HG02610 (cell line): ENCODE measurements at regions not wholly inside any gene's neighbourhood (a gene's known extent, or its start where the extent isn't known, plus 50 kb on each side); places are given as distances from the start of the nearest gene placed in this dataset.

ENCODE experiments used
- ATAC-seq: cut with Tn5 transposase; IDR thresholded peaks from one replicate; pipeline ENCODE4 v1.9.1; 2021; ENCODE audit warnings: mild to moderate bottlenecking, moderate library complexity; ENCODE audit not compliant: unreplicated experiment

DNA sequence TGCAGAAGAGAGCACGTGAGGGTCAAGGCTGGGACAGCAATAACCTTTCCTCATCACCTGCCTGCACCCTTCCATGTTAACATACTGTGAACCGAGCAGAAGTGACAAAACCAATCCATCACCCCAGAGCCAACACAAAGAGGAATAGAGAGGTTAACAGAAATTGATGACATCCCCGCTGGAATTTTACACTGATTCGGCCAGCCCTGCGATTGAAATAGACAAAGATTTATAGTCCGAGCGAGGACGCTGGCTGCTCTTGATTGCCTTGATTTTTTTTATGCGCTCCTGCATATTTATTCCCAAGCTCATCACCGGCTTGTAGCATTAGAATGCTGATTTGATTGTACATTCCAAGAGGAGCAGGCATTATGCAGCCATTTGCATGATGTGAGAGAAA is 729.7 kb downstream of the BCL11B start:
- ATAC-seq = no peak

DNA sequence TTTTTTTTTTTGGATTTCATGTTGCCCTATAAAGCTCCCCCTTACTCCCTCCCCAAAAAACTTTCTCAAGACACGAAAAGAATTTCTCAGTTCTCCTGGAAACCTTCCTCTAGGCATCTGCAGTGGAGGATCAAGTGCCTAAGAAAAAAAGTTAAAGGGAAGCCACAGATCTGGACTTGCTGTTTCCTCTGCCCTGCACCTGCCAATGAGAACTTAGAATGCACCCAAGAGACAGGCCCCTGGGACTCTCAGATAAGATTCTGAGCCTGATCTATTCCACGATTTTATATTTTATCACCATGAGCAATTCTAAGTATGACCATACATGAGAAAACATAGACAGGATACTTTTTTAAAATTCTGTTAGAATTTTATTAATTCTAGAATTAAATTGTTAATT is 728.9 kb downstream of the BCL11B start:
- no peak for ATAC-seq

DNA sequence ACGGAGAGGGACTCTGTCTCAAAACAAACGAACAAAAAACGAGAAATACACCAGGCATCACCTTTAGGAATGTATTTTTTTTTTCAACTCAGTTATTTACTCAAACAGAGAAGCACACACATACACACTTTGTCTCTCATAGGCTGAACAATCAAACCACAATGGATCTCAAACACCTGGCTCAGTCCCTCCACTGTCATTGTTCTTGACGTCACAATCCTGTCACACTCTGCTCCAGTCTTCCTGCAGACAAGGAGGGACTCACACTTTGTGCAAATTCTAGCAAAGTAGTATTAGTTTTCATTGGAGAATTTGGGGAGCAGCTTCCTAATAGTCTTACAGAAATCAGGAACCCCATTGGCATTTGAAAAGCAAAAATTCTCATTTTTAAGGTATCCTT is 727.8 kb downstream of the BCL11B start:
- no peak for ATAC-seq

DNA sequence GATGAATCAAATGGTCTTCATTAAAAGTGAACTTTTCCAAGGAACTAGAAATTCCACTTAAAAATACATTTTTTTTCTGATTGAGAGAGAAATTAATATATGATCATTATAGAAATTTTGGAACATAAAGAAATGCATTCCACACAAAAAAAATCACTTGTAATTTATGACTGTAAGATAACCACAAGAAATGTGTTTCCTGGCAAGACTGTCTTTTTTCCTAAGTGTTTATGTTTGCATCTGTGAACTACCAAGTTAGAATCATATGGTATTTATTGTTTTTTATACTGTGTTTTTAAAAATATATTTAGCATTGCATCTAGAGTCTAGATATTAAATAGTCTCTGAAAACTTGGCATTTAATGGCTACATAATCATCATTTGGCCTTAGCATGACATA is 726.8 kb downstream of the BCL11B start:
- ATAC-seq = no peak

DNA sequence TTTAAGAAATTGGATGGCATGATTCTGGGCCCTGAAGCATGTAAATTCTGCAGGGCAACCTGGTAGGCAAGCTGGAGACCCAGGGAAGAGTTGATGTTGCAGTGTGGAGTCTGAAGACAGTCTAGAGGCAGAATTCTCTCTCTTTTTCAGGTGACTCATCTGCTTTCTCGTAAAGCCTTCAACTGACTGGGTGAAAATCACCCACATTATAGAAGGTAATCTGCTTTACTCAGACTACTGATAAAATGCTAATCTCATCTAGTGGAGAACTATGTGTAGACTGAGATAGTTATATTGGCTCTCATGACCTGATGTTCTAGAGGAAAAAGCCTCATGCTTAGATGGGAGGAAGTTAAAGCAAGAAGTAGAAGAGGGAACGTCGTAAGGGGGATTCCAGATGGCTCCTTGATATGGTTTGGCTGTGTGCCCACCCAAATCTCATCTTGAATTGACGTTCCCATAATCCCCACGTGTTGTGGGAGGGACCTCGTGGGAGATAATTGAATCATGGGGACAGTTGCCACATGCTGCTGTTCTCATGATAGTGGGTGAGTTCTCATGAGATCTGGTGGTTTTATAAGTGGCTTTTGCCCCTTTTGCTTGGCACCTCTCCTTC is 723.8 kb downstream of the BCL11B start:
- no peak for ATAC-seq

DNA sequence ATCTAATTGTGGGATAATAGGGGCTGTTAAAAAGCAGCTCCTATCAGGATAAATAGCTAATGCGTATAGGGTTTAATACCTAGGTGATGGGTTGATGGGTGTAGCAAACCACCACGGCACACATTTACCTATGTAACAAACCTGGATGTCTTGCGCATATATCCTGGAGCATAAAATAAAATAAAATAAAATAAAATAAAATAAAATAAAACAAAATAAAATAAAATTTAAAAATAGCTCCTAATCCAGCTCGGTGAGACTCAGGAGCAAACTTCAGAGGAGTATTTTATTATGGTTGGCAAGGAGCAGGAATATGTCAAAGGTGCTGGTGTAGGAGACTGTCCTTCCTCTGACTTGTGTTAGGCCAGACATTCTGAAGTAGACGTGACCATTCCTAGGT is 721.0 kb downstream of the BCL11B start:
- no peak for ATAC-seq

DNA sequence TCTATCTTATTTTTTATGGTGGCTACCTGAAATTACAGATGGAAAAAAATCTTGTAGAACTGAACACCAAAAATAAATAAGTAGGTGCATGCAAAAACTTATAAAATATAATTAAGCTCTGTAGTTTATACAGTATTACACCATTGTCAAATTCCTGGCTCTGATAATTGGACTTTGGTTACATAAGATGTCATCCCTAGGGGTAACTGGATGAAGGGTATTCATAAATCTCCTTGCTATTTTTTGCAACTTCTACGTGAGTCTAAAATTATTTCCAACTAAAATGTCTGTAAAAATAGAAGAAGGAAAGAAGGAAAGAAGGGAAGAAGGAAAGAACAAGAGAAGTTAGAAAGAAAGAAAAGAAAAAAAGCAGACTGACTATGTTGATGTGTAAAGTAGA is 716.6 kb downstream of the BCL11B start:
- ATAC-seq = no peak

DNA sequence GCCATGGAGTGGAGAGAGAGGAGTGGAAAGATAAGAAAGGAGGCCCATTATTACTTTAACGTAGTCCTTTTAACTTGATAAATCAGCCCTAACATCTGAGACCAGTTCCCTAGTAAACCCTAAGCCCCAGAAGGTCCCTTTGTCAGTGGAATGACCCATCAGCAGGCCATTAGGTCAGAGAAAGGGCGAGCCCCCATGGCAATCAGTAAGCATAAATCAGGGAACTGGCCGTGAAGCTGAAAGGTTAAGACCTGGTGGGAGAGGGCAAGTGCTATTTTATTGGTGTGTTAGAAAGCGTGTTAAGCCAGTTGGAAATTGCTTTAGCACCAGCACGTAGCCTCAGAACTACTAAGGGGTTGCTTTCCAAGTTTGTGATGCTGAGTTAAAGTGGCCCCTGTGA is 708.0 kb downstream of the BCL11B start:
- no peak for ATAC-seq

DNA sequence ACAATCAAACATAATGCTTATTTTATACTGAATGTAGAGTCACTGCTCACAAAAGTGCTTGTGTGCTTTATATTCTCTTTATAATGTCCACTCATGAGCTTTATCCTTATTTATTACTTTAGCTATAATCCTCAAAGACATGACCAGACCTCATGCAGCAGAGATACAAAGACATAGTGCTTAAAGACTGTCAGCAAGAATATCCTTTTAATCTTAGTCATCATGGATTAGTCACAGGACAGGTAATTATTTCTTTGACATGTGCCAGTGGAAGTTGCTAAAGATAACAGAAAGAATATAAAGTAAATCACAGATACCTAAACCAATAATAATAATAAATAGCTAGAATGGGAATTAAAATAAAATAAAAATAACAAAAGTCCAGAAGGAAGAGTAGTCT is 707.5 kb downstream of the BCL11B start:
- no peak for ATAC-seq

DNA sequence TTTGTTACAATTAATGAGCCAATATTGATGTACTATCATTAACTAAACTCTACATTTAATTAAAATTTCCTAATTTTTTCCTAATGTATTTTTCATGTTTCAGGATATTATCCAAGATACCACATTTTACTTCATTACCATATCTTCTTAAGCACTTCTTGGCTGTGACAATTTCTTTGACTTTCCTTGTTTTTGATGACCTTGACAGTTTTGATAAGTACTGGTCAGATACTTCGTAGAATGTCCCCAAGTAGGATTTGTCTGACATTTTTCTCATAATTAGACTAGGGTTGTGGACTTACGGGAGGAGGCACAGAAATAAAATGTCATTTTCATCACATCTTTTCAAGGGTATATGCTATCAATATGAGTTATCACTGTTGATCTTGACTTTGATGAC is 700.9 kb downstream of the BCL11B start:
- ATAC-seq = no peak

DNA sequence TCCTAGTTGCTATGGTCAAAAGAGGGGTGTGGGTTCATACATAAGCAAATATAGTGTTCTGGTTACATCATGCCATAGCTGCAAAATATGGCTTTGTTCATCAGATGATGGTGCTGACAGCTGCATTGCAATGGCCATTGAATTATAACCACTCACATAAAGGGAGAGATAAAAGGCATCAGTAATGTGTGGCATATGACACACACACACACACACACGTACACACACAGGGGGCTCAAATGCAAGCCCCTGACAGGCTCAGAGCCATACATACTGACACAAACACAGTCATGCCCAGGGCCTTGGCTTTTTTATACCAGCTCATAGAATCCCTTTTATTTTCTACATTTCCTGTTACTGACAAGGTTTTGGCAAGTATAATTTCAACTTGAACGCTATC is 698.9 kb downstream of the BCL11B start:
- ATAC-seq = no peak

DNA sequence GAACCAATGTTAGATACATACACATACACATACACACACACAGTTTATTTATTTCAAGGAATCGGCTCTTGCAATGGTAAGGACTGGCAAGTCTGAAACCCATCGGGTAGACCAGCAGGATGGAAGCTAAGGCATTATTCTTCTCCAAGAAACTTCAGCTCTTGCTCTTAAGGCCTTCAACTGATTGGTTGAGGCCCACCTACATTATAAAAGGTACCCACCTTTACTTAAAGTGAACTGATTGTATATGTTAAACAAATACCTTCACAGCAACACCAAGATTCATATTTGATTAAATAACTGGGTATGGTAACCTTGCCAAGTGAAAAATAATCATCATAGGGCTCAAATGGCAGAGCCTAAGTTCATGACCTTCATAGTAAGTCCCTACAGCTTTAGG is 695.5 kb downstream of the BCL11B start:
- ATAC-seq = no peak

DNA sequence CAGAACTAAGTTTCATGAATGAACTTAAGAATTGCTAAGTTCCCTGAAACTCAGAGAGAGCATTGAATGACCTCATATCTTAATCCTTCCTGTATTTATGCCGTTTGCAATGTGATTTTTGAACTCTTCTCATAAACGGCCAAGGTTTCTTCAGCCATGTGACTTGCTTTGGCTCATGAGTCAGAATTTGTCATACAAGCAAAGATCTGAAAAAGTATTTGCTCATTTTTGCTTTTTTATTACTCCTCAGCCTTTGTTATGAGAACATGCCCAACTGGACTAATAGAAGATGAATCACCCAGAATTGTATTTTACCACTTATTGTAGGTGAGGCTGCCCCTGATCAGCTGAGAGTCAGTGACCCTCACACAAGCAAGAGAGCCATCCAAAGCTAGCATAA is 693.8 kb downstream of the BCL11B start:
- no peak for ATAC-seq

DNA sequence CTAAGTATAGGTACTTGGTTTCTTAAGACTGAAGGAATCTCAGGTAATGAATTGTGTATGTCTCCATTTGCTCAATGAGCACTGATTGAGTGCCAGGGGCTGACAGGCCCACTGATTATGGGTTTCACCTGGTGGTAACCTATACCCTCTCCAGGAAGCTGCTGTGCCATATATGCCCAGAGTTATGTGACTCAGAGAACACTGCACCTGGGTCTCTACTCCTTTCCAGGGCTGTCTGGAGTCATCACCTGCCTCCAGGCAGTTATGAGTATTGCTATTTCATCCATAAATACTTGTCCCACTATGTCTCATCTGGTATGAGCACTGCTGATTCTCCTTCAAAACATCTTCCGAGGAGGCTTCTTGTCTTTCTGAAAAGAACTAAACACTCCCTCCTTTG is 692.9 kb downstream of the BCL11B start:
- no peak for ATAC-seq

DNA sequence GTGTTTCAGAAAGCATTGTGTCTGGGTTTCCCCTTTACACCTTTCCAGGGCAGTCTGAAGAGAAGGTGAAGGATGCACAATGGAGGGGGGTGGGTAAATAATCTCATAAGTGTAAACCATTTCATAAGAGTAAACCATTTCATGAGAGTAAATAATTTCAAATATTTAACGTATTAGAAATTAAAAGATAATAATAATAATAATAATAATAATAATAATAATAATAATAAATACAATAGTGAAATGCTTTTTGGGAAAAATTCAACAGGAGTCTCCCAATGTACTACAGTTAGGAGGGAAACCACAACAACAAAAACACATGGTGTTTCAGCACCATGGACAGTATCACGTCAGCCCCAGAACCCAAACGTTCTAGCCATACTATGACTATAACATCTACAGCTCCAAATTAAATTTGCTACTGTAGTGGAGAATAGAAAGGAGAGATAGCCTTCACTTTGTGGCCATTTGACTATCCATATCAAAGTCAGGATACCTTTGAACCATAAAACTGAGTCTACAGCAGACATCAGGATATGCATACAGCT is 691.8 kb downstream of the BCL11B start:
- no peak for ATAC-seq

DNA sequence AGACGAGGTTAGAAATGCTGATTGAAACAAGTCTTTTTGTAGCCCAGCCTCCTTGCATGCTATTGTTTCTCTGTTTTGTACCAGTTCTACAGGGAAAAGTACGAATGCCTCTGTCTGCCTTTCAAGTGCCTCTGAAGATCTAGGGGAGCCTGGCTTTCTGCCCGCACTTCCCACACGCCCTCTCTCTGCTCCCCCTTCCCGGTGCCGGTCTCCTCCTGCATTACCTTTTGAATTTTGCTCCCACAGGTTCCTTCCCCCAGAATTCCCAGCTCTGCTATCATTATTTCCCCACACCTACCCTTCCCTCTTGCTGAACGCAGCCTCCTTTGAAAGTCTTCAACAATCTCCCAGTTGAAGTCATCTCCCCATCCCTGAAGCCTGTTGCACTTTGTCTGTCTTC is 689.7 kb downstream of the BCL11B start:
- no peak for ATAC-seq

DNA sequence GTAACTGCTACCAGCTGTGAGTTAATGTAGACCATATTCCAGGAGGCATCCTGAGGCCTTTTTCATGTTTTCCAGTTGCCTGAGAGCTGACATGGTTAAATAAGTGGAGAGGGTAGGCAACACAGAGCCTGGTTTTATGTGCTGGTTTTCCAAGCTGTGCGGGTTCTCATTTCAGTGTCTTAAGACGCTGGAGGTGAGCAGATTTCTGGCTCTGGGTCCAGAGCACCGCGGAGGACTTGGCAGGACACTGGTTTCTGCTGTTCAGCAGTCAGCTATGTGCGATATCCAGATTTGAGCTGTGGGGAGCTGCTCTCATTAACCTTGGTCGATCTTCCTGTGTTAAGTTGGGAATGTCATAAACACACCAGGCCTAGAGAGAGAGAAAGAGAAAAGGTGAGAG is 680.8 kb downstream of the BCL11B start:
- ATAC-seq = no peak

DNA sequence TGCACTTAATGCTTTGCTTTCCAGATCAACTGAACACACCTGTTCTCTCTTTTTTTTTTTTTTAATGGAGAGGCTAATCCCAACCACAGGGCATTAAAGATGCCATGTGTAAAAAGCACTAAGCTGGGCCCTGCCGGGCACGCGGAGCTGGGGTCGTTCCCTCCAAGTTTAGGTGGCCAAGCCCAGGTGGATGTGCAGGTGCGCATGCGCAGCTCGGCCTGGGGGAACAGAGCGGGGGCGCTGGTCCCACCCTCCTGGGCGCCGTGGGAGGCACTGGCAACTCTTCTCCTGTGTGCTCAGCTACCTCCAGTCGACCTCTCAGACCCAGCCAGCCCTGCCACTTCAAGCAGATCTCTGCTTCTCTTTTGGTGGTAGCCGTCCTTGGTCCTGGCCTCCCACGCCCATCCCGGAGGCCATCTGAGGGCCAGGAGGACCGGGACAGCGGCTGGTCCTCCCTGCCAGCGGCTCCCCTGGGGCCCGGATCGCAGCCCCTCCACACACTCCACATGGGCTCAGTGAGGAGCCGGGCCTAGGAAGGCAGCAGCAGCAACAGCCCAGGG is 679.3 kb downstream of the BCL11B start:
- ATAC-seq = no peak

DNA sequence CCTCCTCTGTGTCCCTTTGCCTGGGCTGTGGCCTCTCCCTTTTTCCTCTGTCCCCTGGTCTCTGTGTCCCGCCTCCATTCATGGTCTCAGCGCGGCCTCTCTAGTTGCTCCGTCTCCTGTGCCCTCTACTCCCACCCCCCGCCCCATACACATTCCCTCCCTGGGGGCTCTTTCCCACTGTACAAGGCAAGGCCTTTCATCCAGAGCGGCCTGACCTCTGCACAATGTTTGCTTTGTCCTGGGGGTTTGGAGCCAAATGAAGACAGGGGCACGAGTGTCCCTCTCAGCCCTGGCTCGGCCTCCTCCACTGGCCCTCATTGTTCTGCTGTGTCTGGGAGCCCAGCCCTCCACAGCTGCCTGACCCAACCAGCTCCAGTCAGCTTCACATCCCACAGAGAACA is 678.6 kb downstream of the BCL11B start:
- ATAC-seq = no peak

DNA sequence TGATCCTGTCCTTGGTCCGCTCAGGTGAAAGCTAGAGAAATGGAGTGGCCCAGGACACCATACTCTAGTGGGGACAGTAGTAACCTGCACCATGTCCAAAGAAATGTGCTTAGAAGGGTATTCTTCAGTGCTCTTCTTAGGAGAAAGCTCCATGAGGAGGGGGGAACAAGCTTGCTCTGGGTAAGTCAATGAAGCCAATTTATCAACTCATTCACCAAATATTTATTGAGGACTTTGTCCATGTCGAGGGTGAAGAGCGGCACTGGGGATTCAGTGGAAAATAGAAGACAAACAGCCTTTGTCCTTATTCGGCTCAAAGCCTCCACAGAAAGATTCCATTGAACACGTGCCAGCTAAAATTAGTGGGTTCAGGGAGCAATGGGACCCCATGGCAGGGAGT is 677.8 kb downstream of the BCL11B start:
- no peak for ATAC-seq

DNA sequence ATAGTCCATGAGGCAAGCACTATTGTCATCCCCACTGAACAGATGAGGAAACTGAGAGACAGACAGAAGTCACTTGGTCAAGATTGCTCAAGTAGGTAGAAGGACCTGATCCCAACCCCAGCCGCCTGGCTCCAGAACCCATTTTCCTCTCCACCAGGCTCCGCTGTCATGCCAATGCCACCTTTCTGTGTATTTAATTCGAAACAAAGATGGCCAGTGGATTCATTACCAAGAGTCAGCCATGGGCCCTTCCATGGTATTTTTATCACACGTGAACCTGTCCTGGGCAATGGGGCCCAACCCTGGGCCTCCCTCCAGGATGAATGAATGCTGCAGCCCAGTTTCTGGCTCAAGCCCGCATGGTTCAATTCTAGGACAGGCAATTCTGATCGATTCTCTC is 673.4 kb downstream of the BCL11B start:
- no peak for ATAC-seq

DNA sequence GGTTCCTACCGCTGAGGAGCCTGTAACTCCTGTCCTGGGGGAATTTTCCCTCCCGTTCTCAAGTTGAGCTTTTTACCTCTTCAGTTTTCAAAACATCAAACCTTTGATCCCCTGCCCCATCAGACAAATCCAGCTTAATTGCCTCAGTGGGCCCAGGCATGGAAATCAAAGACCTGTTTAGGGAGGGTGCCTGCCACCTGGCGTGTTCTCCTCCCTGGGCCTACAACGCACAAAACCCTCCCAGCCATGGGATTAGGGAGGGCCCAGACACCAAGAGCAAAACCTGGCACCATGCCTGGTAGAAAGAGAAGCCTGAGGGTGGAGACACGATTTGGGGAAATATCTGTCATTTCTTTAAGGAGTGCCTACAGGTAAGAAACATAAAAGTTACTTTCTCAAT is 672.9 kb downstream of the BCL11B start:
- ATAC-seq = no peak

DNA sequence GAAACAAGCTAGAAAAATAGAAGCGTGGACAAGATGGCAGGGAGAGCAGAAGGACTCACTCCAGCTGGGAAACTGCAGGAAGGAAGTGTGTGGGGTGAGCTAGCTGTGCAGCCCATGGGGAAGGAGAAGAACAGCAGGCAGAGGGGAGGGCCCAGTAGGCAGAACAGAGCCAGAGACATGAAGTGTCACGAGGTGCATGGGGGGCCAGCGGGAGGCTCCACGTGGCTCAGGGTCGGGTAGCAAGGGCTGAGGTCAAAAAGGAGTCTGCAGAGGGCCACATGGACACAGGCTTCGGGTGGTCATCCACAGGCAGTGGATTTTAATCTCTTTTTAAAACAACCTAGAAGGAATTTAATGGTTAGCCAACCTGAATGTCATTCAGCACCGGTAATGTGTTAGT is 669.0 kb downstream of the BCL11B start:
- ATAC-seq = no peak
